Embryonic facial prominence (tissue), 1 donor: ENCODE measurements at regions not wholly inside any gene's neighbourhood (a gene's known extent, or its start where the extent isn't known, plus 50 kb on each side); places are given as distances from the start of the nearest gene placed in this dataset.
"Not testable (repeated sequence)": the region's sequence is repeated elsewhere in the genome, so short reads cannot be mapped to it uniquely, and the experiment has no call there.

Experiments
- DNase-seq: peaks from one replicate; pipeline ENCODE4 v3.0.0-alpha.2; 2016; ENCODE audit errors: extremely low spot score

DNA sequence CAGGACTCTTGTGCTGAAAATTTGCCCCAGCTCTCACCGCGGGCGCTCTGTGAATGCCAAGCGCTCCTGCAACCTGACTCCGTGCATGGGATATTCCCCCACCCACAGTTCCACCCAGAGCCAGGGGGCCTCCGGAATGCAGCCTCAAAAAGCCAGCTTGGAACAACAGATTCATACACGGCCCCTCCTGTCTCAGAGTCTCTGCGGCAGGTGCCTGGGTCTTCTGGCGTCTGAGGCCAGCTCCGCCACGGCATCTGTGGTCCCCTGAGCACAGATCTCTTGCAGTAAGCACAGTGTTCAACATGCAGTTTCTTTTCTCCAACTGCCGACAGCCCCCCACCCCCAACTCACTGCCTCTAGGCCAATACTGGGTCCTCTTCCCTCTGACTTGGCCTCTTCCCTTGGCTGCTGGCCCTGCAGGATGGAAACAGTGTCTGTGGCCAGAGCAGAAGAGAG is 355.7 kb upstream of the IRX2 start:
- no peak for DNase-seq

GRCh38 chr5:3105581-3105980 is 354.1 kb upstream of the IRX2 start:
- DNase-seq = no peak

DNA sequence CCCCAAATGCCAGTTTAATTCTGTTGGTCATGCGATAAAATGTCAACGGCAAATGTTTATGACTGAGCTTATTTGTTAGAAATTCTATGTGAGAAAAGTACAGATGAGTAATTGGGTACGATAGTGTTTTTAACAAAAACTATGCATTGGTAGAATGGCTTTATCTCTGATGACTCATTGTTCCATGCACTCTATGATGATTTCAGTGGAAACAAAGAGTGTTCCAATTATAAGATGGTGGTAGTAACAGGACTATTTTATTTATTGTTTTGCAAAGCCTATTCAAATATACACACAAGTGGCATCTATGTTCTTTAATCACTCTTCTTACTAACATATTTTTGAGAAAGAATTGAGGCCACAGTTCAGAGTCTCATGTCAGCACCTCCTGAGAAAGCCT is 353.7 kb upstream of the IRX2 start:
- DNase-seq = no peak

DNA sequence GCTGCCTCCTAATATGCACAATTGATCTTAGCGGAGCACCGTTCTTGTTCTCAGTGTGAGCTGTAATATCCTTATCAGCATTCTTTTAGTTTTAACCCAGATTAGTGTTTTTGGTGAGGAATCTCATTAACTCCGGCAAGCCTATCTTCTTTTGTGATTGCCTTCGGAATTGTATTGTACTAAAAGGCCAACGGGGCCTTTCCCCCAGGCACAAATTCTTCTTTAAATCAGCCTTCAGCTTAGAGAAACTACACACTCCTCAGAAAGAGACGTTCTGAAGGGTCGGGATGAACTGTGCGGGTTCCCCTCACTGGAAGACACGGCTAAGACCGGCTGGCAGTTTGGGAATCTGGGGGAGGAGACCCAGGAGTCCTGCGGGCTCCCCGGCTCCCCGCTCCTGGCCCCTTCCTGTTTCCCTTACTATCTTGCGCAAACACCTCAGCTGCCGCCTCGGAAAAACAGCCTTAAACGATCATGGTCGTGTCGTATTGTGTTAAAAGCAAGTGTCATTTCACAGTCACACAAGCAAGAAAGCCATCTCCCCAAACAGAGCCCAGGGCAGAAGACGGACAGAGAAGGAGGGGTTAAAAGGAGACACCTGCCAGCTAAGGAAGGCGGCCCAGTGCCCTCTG is 353.1 kb upstream of the IRX2 start:
- DNase-seq = no peak

GRCh38 chr5:3103262-3103811 is 351.9 kb upstream of the IRX2 start:
- DNase-seq = no peak

- no peak for DNase-seq
These were observed 351.1 kb upstream of the IRX2 start for GRCh38 chr5:3102531-3102930.

- no peak for DNase-seq
These were observed 350.1 kb upstream of the IRX2 start for GRCh38 chr5:3101561-3101960.

DNA sequence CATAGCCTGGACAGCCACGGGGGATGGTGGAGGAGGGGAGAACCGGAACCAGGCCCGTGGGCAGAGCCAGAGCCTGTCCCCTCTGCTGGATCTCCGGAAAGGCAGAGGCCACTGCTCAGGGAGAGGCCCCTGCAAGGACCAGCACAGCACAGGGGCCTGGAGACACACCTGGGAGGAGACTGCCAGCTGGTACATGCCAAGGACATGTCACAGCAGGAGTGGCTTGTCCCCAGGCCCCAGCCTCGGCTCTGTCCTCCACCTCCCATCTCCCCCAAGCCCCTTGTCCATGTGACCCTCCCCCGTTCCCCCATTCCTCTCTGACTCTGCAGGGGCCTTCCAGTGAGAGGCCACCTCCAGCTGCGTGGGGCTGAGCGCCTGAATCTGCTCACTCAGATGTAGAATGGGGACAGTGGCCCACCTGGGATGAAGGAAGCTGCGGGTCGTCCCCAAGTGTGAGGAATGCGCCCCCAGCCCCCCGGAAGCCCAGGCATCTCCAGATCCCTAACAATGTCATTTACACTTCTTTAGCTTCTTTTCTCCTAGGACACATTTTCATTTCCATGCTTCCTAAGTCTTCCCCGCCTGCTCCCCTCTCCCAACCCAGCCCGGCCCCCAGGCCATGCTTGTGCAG is 349.6 kb upstream of the IRX2 start:
- DNase-seq = no peak

- no peak for DNase-seq
These were observed 348.5 kb upstream of the IRX2 start for GRCh38 chr5:3099954-3100353.

DNA sequence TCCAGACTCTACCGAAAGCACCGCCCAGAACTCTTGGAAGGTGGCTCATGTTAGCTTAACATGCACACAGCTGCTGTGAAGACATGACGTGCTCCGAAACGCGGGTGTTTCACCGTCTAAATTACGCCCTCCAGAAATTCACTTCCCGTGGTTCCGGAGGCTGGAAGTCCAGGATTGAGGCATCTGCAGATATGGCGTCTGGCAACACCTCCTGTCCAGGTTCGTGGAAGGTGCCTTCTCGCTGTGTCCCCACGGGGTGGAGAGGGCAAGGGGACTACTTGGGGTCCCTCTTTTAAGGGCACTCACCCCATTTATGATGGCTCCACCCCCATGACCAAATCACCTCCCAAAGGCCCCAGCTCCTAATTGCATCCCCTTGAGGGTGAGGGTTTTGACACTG is 348.0 kb upstream of the IRX2 start:
- no peak for DNase-seq

DNA sequence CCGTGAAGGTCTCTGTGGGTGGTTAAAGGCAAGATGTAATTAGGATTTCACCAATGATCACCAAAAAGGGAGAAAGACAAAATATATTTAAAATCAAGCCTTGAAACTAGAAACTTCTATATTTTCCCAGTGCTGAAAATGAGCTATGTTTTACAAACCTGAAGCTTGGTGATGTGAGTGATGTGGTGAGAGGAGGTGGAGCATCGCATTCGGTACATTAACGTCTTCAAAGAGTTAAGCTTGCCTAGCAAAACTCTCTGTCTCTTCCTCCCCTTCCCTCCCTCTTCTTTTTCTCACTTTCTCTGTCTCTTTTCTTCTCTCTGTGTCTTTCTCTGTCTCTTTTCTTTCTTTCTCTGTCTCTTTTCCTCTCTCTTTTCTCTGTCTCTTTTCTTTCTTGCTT is 347.3 kb upstream of the IRX2 start:
- no peak for DNase-seq

- no peak for DNase-seq
These were observed 341.2 kb upstream of the IRX2 start for GRCh38 chr5:3092664-3093063.

DNA sequence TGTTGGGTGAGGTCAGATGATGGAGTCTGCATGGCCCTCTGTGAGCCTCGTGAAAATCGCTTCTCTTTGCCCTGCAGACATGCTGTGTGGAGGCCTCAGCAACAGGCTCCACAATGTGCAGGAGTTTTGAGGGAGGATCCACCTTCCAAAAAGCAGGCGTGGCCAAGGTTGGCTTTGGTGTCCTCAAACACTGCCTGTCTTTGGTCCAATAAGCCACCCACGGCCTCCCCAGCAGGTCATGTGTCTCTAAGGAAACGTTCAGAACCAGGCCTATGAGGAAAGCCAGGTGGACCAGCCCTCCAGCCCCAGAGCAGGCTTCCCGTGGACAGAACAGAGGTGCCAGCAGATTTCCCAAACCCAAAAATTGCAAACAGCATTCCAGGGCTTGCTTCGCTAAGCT is 340.7 kb upstream of the IRX2 start:
- DNase-seq = no peak

- no peak for DNase-seq
These were observed 339.7 kb upstream of the IRX2 start for GRCh38 chr5:3091040-3091774.

DNA sequence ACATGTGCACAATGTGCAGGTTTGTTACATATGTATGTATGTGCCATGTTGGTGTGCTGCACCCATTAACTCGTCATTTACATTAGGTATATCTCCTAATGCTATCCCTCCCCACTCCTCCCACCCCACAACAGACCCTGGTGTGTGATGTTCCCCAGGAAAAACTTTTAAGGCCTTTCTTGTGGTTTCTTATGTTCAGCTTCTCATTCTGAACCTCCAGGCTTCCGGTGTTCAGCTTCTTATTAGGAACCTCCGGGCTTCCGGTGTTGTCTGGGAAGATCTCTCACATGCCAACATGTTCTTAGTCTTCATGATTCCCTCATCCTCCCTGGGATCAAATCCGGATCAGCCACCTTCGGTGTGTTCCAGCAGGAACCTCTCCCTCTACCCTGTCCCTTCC is 338.8 kb upstream of the IRX2 start:
- not testable (repeated sequence) for DNase-seq

GRCh38 chr5:3080366-3080765 is 328.9 kb upstream of the IRX2 start:
- DNase-seq = no peak

DNA sequence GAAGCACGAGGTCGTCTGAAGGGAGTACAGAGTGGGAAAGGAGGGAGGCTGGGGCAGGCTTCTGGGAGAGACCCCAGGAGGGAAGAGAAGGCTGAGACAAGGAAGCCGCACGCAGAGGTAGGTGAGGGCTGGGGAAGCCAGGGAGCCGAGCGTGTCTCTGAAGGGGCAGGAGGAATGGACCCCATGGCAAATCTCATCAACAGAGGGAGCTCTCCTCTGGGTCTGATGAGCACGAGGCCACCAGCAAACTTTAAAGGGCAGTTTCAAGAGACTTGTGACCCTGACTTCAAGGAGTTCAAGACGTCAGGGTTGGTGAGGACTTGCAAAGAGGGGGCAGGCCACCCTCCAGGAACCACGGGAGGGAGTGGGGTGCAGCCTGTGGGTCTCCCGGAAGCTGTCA is 326.2 kb upstream of the IRX2 start:
- no peak for DNase-seq

DNA sequence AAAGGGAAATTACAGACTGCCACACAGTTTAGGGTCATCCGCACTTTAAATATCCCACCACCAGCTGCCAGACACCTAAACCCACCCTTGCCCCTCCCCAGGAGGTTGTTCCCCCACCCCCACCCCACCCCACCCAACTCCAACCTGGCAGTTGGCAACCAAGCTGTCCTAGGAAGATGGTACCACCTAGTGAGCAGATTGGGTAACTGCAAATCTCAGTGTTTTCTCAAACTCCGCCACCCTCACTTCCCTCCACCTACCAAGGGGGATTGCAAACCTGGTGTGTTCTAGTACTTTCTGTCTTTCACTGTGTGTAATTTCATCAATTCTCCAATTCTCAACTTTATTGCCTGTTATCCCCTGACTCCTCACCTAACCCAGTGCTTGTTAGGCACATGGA is 323.8 kb upstream of the IRX2 start:
- no peak for DNase-seq

GRCh38 chr5:3068401-3068800 is 316.9 kb upstream of the IRX2 start:
- no peak for DNase-seq

- DNase-seq = no peak
These were observed 308.8 kb upstream of the IRX2 start for GRCh38 chr5:3060283-3060682.

DNA sequence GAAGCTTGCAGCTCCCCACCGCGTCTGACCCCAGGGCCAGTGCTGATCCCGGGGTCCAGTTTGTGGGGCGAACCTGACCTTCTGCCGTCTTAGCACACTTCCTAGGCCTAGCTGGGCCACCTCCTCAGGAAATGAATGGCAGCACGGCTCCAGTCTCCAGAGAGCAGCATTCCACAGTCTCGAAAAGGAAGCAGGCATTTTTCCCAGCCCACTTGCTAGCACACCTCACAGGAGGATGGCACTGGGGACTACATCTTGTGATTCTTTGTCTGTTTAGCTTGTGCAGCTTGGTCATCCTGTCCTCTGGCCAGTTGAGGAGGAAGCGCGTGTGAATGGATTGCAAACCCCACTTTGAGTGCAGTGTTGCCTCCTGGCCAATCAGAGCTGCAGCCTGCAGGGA is 308.0 kb upstream of the IRX2 start:
- DNase-seq = no peak

GRCh38 chr5:3058942-3059341 is 307.5 kb upstream of the IRX2 start:
- DNase-seq = no peak

DNA sequence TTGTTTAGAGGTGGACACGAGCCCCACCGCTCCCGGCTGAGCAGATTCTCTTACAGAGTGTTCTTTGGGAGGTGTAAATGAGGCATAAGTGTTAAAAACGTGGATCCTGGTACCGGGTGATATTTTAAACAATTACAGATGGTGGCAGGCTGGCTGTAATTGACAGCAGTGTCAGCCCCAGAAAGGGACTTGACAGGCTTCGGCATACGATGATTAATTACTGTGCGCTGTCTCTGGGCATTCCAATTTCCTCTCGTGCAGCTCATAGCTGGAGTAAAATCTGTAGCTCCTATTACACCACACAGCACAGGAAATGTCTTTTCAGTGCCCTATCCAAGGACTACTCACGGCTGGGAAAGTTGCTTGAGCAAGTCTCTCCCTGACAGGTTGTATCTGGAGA is 305.4 kb upstream of the IRX2 start:
- DNase-seq = no peak
